ENCODE measurements at regions not wholly inside any gene's neighbourhood (a gene's known extent, or its start where the extent isn't known, plus 50 kb on each side); places are given as distances from the start of the nearest gene placed in this dataset.

- TF ChIP-seq ZNF462 (CRISPR knock-in tag; IDR thresholded peaks at IDR 0.05) = no peak
- TF ChIP-seq STAT1 (IDR thresholded peaks at IDR 0.05; ENCODE audit: unreplicated experiment) = no peak
- TF ChIP-seq POLR2AphosphoS5 (IDR thresholded peaks at IDR 0.05; ENCODE audit: low read depth) = no peak
- TF ChIP-seq NANOG (IDR thresholded peaks at IDR 0.05; ENCODE audit: borderline replicate concordance) = no peak
Measured at GRCh38 chr13:83620530-83621220, 261.6 kb downstream of the SLITRK1 start (continued).

GRCh38 chr13:83618966-83619365 is 263.3 kb downstream of the SLITRK1 start:
- Histone ChIP-seq H3K36me3 (ENCODE audit: insufficient read depth) (no peaks in the 10 kb centered on the region; the same call in none of the 2 replicates), H2AFZ (no peak overlapping the region), H3K27me3 (ENCODE audit: insufficient read depth) (no peaks in the 10 kb centered on the region), H3K4me1 (ENCODE audit: insufficient read depth) (no peaks in the 10 kb centered on the region), H3K79me2 (replicated peaks; ENCODE audit: insufficient read depth) (no peaks in the 10 kb centered on the region), H3K27ac (ENCODE audit: low read depth) (no peak overlapping the region), H3K9me2 (ENCODE audit: insufficient read depth) (no peaks in the 10 kb centered on the region), H3F3A (replicated peaks; ENCODE audit: low read depth) (no peaks in the 10 kb centered on the region), H3K4me2 (no peak overlapping the region), H3K4me3 (no peak overlapping the region), H4K20me1 (replicated peaks; ENCODE audit: insufficient read depth) (no peaks in the 10 kb centered on the region)
- H3K27ac Mint-ChIP-seq = no peak overlapping the region
- peaks cover 25% of the 10 kb centered on the region for H3K36me3 Mint-ChIP-seq (ENCODE audit: low read depth)
- no peaks in the 10 kb centered on the region for H3K4me1 Mint-ChIP-seq
- no peak overlapping the region for H3K4me3 Mint-ChIP-seq
- DNase-seq (ENCODE audit: low spot score) (no peak), ATAC-seq (no peak)
- peaks cover 2% of the 10 kb centered on the region for H3K27me3 Mint-ChIP-seq (ENCODE audit: insufficient read depth, low read depth, poor library complexity)
- H3K9me3 Mint-ChIP-seq = peaks cover 31% of the 10 kb centered on the region
- TF ChIP-seq ZNF331 (CRISPR knock-in tag; IDR thresholded peaks at IDR 0.05; ENCODE audit: low read depth) (no peak), JUNB (IDR thresholded peaks at IDR 0.05; ENCODE audit: unreplicated experiment) (no peak), POLR2AphosphoS5 (IDR thresholded peaks at IDR 0.05; ENCODE audit: low read depth) (no peak), CREB1 (CRISPR knock-in tag; IDR thresholded peaks at IDR 0.05; ENCODE audit: low read depth) (no peak)
- TF ChIP-seq, protein P1, sequence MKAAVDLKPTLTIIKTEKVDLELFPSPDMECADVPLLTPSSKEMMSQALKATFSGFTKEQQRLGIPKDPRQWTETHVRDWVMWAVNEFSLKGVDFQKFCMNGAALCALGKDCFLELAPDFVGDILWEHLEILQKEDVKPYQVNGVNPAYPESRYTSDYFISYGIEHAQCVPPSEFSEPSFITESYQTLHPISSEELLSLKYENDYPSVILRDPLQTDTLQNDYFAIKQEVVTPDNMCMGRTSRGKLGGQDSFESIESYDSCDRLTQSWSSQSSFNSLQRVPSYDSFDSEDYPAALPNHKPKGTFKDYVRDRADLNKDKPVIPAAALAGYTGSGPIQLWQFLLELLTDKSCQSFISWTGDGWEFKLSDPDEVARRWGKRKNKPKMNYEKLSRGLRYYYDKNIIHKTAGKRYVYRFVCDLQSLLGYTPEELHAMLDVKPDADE (IDR thresholded peaks at IDR 0.05) = no peak
